Coronary artery (tissue), 2 donors: ENCODE measurements at regions not wholly inside any gene's neighbourhood (a gene's known extent, or its start where the extent isn't known, plus 50 kb on each side); places are given as distances from the start of the nearest gene placed in this dataset.

Experiments used
- DNase-seq: peaks from one replicate; pipeline ENCODE4 v3.0.0-alpha.2; 2017; ENCODE audit warnings: low spot score
- H3K27ac ChIP-seq, 2 donors: fragments of 200-600 bp; sonication (generic); one replicate each; pipeline ENCODE4 v1.5.1; 2016 to 2019
- H3K4me3 ChIP-seq: fragments of 200-600 bp; sonication (generic); 2 replicates; pipeline ENCODE4 v1.5.1; 2016; ENCODE audit warnings: mild to moderate bottlenecking, moderate library complexity
- TF ChIP-seq, protein P1 (sequence below): fragments of 200-600 bp; sonication (generic); IDR thresholded peaks from one replicate; pipeline ENCODE4 v1.5.1; 2019; ENCODE audit warnings: antibody characterized with exemption

DNA sequence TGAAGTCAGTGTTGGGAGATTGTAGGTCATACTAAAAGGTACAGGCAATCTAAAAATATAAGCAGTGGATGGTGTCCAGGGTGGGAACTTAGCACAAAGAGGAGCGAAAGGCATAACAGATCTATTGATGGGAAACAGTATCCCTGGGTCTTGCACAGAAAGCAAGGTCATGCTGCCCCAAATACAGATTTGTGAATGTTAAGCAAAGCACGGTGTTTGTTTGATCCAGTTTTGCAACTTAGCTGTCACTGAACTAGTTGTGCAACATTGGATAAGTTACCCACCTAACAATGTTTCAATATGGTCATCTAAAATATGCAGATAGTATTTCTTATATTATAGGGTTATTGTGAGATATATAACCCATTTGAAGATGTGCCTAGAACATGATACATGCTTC, 162.9 kb downstream of the BLID start:
- DNase-seq, result no peak
- H3K4me3 ChIP-seq, result no peak overlapping the region
- TF ChIP-seq, protein P1, sequence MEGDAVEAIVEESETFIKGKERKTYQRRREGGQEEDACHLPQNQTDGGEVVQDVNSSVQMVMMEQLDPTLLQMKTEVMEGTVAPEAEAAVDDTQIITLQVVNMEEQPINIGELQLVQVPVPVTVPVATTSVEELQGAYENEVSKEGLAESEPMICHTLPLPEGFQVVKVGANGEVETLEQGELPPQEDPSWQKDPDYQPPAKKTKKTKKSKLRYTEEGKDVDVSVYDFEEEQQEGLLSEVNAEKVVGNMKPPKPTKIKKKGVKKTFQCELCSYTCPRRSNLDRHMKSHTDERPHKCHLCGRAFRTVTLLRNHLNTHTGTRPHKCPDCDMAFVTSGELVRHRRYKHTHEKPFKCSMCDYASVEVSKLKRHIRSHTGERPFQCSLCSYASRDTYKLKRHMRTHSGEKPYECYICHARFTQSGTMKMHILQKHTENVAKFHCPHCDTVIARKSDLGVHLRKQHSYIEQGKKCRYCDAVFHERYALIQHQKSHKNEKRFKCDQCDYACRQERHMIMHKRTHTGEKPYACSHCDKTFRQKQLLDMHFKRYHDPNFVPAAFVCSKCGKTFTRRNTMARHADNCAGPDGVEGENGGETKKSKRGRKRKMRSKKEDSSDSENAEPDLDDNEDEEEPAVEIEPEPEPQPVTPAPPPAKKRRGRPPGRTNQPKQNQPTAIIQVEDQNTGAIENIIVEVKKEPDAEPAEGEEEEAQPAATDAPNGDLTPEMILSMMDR, result no peak
- H3K27ac ChIP-seq, result no peak overlapping the region

DNA sequence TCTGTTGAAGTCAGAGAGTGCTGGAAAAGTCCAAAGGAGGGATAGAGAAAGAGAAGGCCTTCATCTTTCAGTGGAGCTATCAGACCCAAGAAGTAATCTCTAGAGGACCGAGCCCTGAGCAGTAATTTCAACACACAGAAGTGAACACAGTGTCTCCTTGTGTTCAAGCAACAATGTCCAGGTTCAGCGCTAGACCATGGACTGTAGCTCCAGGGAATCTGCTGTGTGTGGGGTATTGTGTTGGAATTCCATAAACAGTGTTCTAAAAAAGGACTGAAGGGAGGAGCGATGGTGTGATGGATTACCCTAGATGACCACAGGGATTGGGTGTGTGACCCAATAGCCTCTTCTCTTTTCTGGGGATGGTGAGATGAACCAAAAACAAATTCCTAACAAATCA, 165.9 kb downstream of the BLID start:
- H3K27ac ChIP-seq, result no peak overlapping the region
- TF ChIP-seq, protein P1, result no peak
- H3K4me3 ChIP-seq, result no peak overlapping the region
- no peak for DNase-seq

DNA sequence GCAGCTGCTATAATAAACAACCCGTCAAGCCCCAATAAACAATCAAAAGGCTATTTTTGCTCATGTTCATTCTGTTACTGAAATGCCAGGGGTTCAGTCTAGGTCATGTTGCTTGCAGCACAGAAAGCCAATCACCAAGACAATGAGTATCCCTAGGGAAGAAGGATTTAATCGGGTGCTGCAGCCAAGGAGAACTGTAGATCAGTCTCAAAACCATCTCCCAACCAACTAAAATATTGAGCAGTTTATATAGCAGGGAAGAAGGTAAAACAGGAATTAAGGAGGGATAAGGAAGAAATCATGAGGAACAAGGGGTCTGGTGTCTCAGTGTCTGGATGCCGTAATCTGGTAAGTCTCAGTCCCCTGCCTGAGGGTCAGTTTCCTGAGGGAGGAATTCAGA, 169.5 kb downstream of the BLID start:
- TF ChIP-seq, protein P1, result no peak
- no peak overlapping the region for H3K4me3 ChIP-seq
- DNase-seq, result no peak
- no peak overlapping the region for H3K27ac ChIP-seq

DNA sequence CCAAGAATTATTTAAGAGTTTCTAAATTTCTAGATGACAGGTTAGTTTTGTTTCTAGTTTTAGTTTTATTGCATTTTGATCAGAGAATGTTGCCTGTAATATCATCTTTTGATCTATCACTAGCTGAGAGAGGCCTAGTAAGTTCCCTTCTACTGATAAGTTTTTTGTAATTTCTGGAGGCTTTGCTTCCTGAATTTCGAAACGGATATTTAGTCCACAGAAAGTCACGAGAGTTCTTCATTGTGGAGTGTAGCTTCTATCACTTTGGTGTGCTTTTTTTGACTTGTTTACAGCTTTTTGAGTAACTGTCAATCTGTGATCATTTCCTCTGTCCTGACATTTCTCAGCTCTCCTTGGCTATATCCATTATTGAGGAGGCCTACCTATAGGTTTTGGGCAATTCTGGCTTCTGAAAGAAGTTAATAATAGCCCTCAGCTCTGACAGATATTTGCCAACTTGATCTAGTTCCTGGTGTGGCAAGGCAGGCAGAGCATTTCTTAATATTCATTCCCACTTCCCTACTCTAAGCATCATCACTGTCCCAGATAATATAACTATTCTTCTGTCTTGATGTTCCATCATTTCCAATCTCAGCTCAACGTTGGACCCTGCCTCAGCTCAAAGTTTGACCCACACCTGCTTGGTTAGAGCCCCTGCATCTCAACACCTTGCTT, 171.3 kb downstream of the BLID start:
- DNase-seq, result no peak
- no peak overlapping the region for H3K4me3 ChIP-seq
- TF ChIP-seq, protein P1, result no peak

DNA sequence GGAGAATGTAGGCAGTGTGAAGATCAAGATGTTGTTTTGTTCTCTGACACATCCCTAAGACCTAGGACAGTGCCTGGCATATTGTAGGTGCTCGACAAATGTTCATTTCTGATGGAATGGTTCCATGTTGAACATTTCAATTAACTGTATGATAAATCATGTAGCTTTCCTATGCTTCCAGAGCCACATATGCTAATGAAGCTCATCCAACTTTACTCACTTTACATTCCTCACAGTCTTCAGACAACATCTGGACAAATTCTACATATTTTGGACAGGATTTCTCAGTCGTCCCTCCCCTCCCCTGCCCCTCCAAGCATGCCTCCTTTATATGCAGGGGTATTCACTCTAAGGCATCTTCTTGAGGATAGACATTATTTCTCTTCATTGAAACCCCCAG, 177.9 kb downstream of the BLID start:
- Histone ChIP-seq H3K27ac (no peak overlapping the region), H3K4me3 (no peak overlapping the region)
- DNase-seq, result no peak
- TF ChIP-seq, protein P1, result no peak

More for the DNA sequence above, 171.3 kb downstream of the BLID start:
- no peak overlapping the region for H3K27ac ChIP-seq

DNA sequence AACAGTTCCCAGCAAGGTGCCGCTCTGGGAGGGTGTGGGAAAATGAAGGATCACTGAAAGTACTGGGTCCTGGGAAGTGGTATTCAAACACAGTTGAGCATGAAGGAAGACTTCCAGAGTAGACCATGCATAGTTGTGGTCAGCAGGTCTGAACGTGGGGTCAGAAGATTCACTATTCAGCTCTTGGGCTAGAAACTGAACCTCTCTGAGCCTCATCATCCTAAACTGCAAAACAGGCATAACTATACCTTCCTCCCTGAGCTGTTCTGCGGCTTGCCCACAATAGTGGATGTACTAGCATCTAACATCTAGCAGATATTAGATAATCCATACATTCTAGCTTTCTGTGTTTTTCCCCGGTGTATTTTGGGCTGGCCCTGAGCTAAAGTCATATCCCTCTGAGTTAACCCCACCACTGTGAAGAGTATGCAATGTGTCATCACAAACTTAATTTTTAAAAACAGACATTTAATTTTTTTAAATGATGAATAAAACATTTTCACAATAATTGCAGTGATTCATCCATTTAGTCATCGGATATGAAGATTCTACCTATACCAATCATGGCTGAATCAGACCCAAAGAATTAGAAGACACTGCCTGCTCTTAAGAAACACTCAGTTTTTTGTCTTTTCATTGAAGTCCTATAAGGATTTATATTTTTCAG, 179.1 kb downstream of the BLID start:
- TF ChIP-seq, protein P1, result no peak
- Histone ChIP-seq H3K4me3 (no peak overlapping the region), H3K27ac (no peak overlapping the region)
- no peak for DNase-seq

DNA sequence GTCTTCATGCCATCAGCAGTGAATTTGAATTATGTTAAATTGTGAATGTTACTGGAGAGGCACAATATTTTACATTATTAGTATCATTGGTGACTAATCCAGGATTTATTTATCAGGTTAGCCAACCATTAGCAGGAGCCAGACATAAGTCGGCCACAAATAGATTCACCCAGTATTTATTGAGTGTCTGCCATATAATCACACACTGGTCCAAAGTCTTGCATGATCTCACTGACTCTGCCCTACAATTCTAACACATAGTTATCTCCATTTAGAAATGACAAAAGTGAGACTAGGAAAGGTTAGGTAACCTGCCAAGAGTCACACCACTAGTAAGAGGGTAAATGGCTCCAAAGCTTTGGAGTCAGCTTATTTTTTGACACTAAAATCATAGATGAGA, 179.6 kb downstream of the BLID start:
- TF ChIP-seq, protein P1, result no peak
- Histone ChIP-seq H3K4me3 (no peak overlapping the region), H3K27ac (no peak overlapping the region)
- no peak for DNase-seq
